Breast epithelium (tissue), 4 donors: ENCODE measurements at regions not wholly inside any gene's neighbourhood (a gene's known extent, or its start where the extent isn't known, plus 50 kb on each side); places are given as distances from the start of the nearest gene placed in this dataset.

ENCODE experiments used
- DNase-seq, 2 donors: peaks; one replicate each; pipeline ENCODE4 v3.0.0-alpha.2; 2019; ENCODE audit warnings: low spot score in 2 of 2
- H3K27ac ChIP-seq, 2 donors: fragments of 200-600 bp; sonication (generic) in 1 of 2; one replicate each; pipeline ENCODE4 v1.5.1; 2016 to 2019; ENCODE audit warnings: mild to moderate bottlenecking in 1 of 2
- H3K27me3 ChIP-seq, 2 donors: fragments of 200-600 bp; sonication (generic) in 1 of 2; one replicate each; pipeline versions ENCODE4 v1.5.1 to v1.6.0; 2017 to 2019; ENCODE audit warnings: control low read depth in 1 of 2, mild to moderate bottlenecking in 1 of 2
- H3K36me3 ChIP-seq: fragments of 200-600 bp; one replicate; pipeline ENCODE4 v1.5.1; 2019
- H3K4me1 ChIP-seq, 2 donors: fragments of 200-600 bp; sonication (generic); one replicate each; pipeline ENCODE4 v1.5.1; 2016 to 2019; ENCODE audit warnings: control low read depth in 1 of 2
- H3K4me3 ChIP-seq, 3 donors: fragments of 200-600 bp; sonication (generic); 1 replicate in 2 of 3; 2 replicates in 1 of 3; pipeline ENCODE4 v1.5.1; 2016 to 2019; ENCODE audit warnings: mild to moderate bottlenecking in 3 of 3, moderate library complexity in 2 of 3
- H3K9me3 ChIP-seq, 2 donors: fragments of 200-600 bp; sonication (generic) in 1 of 2; one replicate each; pipeline ENCODE4 v1.5.1; 2016 to 2019; ENCODE audit warnings: control low read depth in 1 of 2
- POLR2A ChIP-seq: fragments of 450-650 bp; IDR thresholded peaks from one replicate; pipeline ENCODE4 v1.6.1; 2016; ENCODE audit warnings: antibody characterized with exemption, mild to moderate bottlenecking, moderate library complexity
- POLR2AphosphoS5 ChIP-seq, 3 donors: sonication (generic); formaldehyde crosslinking; IDR thresholded peaks; one replicate each; pipeline ENCODE4 v1.6.1; 2017; ENCODE audit warnings: antibody characterized with exemption in 3 of 3
- intact Hi-C: fragments of 100-400 bp; cut with DNase I; formaldehyde crosslinking; loops from one replicate; pipeline ENCODE4 v1.15.1; 2023; ENCODE audit warnings: low total_unique reads
- TF ChIP-seq, protein P1 (sequence below), 3 donors: fragments of 450-650 bp; IDR thresholded peaks; one replicate each; pipeline ENCODE4 v1.5.1; 2016 to 2017; ENCODE audit warnings: antibody characterized with exemption in 3 of 3, mild to moderate bottlenecking in 3 of 3, moderate library complexity in 3 of 3

DNA sequence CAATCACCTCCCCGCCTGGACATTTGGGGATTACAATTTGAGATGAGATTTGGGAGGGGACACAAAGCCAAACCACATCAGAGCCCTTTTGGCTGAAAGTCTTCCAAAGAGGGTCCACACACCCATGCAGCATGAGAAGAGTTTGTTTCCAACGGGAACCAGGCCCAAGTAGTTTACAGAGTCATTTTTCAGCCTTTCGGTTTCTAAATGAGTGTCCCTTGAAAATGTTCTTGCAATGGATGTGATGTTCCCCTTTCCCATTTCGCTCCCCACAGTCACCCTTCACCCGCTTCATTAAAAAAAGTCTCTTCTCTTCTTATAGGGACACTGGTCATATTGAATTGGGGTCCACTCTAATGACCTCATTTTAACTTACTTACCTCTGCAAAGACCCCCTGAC is 157.4 kb downstream of the ARL4C start:
- no peak overlapping the region for H3K27ac ChIP-seq
- intact Hi-C loops = no loop called here
- DNase-seq = no peak
- TF ChIP-seq, protein P1, sequence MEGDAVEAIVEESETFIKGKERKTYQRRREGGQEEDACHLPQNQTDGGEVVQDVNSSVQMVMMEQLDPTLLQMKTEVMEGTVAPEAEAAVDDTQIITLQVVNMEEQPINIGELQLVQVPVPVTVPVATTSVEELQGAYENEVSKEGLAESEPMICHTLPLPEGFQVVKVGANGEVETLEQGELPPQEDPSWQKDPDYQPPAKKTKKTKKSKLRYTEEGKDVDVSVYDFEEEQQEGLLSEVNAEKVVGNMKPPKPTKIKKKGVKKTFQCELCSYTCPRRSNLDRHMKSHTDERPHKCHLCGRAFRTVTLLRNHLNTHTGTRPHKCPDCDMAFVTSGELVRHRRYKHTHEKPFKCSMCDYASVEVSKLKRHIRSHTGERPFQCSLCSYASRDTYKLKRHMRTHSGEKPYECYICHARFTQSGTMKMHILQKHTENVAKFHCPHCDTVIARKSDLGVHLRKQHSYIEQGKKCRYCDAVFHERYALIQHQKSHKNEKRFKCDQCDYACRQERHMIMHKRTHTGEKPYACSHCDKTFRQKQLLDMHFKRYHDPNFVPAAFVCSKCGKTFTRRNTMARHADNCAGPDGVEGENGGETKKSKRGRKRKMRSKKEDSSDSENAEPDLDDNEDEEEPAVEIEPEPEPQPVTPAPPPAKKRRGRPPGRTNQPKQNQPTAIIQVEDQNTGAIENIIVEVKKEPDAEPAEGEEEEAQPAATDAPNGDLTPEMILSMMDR (IDR thresholded peaks at IDR 0.05) = no peak
- no peak for TF ChIP-seq POLR2A
- no peak for TF ChIP-seq POLR2AphosphoS5 (IDR thresholded peaks at IDR 0.05)
- H3K36me3 ChIP-seq = no peaks in the 10 kb centered on the region
- no peaks in the 10 kb centered on the region for H3K27me3 ChIP-seq
- H3K9me3 ChIP-seq = no peaks in the 10 kb centered on the region
- no peaks in the 10 kb centered on the region for H3K4me1 ChIP-seq
- H3K4me3 ChIP-seq = no peak overlapping the region

DNA sequence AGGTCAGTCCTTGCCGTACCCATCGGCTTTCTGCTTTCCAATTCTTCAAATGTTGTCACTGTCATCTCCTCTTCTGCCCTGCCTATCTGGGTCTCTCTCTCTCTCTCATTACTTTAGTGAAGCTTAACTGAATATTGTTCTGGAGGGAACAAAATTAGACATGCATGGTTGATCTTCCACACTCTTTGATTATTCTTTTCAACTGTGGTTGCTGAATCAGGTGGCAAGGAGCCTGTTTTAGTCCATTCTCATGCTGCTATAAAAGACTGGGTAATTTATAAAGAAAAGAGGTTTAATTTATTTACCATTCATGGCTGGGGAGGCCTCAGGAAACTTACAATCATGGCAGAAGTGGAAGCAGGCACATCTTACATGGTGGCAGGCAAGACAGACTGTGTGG is 157.9 kb downstream of the ARL4C start:
- H3K27me3 ChIP-seq = no peaks in the 10 kb centered on the region
- no peaks in the 10 kb centered on the region for H3K36me3 ChIP-seq
- no peaks in the 10 kb centered on the region for H3K4me1 ChIP-seq
- no peak for DNase-seq
- no peaks in the 10 kb centered on the region for H3K9me3 ChIP-seq
- no peak for TF ChIP-seq POLR2AphosphoS5 (IDR thresholded peaks at IDR 0.05)
- TF ChIP-seq, protein P1 (IDR thresholded peaks at IDR 0.05) = no peak
- no peak for TF ChIP-seq POLR2A
- intact Hi-C loops = no loop called here
- no peak overlapping the region for H3K27ac ChIP-seq
- no peak overlapping the region for H3K4me3 ChIP-seq

DNA sequence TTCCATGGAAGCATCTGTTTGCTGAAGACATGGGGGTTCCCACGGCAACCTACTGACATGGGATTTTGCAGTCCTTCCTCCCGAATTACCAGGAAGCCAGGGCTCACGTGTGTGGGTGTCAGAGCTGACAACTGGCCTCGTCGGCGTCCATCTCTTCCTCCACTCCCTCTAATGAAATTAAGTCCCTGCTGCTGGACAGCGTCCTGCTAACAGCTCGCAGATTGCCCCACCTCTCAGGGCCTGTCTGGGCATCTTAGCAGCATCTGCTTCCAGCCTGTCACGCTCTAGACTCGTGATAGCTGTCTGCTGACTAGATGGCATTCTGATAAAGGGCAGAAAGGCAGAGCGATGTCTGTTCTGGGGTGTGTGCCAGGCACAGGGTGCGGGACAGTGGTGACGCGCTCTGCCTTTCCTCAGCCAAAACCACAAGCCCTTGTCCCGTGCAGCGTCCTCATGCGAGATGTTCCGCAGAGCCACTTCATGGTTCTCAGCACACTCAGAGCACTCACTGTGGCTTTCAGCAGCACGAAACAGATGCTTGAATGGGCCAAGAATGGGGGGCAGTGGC is 161.1 kb downstream of the ARL4C start:
- Histone ChIP-seq H3K9me3 (no peaks in the 10 kb centered on the region), H3K27me3 (no peaks in the 10 kb centered on the region), H3K27ac (peak overlapping the region; percentile 65 to 67), H3K4me1 (no peaks in the 10 kb centered on the region), H3K4me3 (peak overlapping the region in 1 of 3 donors; percentile 29), H3K36me3 (no peaks in the 10 kb centered on the region)
- peak in 1 of 2 donors; percentile 81 for DNase-seq
- intact Hi-C loops = no loop called here
- TF ChIP-seq POLR2AphosphoS5 (IDR thresholded peaks at IDR 0.05) (peak; percentile 70 to 88 (median 88)), POLR2A (no peak)
- TF ChIP-seq, protein P1 (IDR thresholded peaks at IDR 0.05) = no peak

DNA sequence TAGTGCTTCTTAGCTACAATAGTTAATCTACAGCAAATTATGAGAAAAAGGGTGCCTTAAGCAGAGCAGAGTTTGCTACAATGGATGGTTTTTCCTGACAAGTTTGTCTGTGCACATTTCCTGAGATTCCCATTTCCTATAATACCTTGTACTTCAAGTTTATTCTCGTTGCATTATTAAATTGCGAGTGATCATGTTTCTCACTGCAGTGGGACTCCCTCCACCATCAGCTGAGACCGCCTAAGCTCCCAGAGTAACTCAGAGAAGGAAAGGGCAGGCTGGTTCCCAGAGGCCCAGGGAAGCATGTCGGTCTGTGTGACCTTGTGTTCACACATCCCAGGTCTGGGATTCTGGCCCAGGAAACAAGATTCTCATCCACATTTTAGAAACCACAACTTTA is 162.1 kb downstream of the ARL4C start:
- DNase-seq = no peak
- TF ChIP-seq, protein P1 (IDR thresholded peaks at IDR 0.05) = no peak
- TF ChIP-seq POLR2A = no peak
- TF ChIP-seq POLR2AphosphoS5 (IDR thresholded peaks at IDR 0.05) = no peak
- H3K9me3 ChIP-seq = no peaks in the 10 kb centered on the region
- peak overlapping the region; percentile 33 to 65 for H3K27ac ChIP-seq
- H3K4me3 ChIP-seq = no peak overlapping the region
- intact Hi-C loops = no loop called here
- no peaks in the 10 kb centered on the region for H3K4me1 ChIP-seq
- no peaks in the 10 kb centered on the region for H3K27me3 ChIP-seq
- H3K36me3 ChIP-seq = no peaks in the 10 kb centered on the region

DNA sequence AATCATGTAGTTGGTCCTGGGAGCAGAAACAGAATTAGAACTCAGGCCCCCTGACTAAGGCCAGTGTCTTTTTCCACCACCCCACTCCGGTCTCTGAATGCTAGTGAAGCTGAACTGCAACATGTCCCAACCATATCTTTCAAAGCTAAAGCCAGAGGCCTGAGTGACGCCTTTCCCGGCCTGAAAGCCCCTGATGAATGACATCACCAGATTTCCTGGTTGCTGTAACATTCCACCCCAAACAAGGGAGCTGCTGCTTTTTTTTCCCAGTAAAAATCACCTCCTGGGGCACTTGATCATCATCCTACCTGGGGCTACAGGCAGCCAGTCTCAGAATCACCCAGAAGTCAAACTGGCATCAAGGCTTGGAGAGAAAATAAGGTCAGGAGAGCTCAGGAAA is 162.7 kb downstream of the ARL4C start:
- intact Hi-C loops = no loop called here
- peak overlapping the region; percentile 33 to 65 for H3K27ac ChIP-seq
- DNase-seq = no peak

More for the DNA sequence above, 162.7 kb downstream of the ARL4C start:
- no peaks in the 10 kb centered on the region for H3K9me3 ChIP-seq
- no peaks in the 10 kb centered on the region for H3K36me3 ChIP-seq
- H3K4me3 ChIP-seq = no peak overlapping the region
- H3K4me1 ChIP-seq = no peaks in the 10 kb centered on the region
- TF ChIP-seq POLR2A = no peak
- no peak for TF ChIP-seq POLR2AphosphoS5 (IDR thresholded peaks at IDR 0.05)
- TF ChIP-seq, protein P1 (IDR thresholded peaks at IDR 0.05) = no peak
- no peaks in the 10 kb centered on the region for H3K27me3 ChIP-seq
